Stimulated activated CD8-positive, alpha-beta memory T cell treated with anti-CD3 and anti-CD28 coated beads, Interleukin-4, amount 100 ng/mL, for 48 hours (primary cell): ENCODE measurements at regions not wholly inside any gene's neighbourhood (a gene's known extent, or its start where the extent isn't known, plus 50 kb on each side); places are given as distances from the start of the nearest gene placed in this dataset.
A peak's percentile ranks its signal among the peaks of the same experiment; 100 is the strongest.

ENCODE experiments used
- DNase-seq: peaks from one replicate; pipeline ENCODE4 v3.0.0-alpha.2; 2020

DNA sequence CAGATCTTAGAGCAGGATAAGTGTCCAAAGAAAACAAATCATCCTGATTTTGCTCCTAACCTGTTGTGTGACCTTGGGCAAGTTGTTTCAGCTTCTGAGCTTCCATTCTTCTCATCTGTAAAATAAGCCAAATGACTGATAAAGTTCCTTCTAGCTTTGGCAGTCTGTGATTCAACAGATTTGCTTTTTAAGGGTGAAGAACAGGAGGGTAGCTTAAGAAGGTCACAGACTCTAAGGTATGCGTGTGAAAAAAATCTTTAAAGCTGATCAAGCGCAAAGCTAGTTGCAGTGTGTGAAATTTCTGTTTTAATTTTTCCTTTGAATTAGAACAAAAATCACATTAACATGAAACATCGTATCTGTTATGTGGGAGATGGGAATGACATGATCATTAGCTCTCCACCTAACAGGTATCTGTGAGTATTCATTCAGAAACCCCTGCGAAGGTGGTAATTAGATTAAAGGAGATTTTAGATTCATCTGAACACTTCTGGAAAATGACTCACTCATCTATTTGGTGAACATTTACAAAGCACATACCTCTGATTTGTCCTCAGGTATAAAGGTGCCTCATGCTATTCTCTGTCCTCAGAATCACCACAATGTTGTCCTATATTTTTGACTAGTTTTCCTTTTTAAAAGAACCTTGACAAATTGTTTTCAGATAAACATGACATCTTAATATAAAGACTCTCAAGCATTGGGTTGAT is 131.9 kb upstream of the CPM start:
- DNase-seq: no peak

DNA sequence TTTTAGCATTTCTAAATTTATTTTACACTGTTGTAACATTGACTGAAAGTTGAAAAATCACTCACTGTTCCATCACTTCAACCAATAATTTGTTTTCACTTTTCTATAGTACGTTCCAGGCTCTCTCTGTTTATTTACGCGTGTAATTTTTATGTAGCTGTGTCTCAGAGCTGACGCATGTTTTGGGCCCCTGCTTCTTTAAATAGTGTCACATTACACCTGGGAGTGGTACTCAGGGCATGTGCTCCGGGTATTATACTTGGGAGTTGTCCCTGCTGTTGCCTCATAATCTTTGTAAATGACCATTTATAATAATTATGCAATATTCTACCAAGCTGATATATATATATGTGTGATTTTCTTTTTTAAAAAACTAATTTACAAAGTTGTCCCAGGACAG is 132.8 kb upstream of the CPM start:
- no peak for DNase-seq

DNA sequence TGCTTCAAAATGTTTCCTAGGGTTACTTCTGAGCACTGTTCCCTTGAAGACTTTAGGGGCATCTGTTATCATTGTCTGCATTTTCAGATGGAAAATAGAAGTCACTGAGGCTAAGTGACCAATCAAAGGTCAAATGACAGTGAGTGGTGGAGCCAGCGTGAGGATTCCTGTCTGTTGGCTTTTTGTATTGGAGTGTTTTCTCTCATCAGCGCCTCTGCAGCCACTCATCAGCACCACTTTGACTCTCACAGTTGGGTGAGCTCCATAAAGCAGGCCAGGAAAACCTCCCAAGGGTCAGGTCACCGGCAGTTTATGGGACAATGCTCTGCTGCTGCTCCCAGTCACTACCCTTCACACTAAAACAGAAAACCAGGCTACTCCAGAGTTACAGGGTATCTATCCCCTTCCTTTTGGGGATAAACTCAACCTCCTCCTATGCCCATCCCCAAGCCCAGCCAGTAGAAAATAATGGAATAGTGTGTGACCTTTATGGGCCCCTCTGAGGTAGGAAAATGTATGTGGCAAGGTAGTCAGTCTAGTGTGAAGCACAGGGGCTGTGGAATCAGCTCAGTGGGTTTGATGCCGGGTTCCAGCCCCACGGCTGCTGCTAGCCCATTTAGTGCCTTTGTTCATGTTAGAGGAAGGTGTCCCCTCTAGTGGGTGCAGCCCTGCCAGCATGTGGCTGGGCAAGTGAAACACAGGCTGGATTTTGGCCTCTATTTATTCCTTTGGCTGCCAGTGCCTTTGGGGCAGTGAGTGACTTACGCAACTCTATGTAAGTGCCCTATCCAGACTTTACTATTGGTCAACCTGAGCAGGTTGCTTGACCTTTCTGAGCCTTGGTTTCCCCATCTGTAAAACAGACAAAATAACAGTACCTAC is 133.8 kb upstream of the CPM start:
- DNase-seq: no peak

DNA sequence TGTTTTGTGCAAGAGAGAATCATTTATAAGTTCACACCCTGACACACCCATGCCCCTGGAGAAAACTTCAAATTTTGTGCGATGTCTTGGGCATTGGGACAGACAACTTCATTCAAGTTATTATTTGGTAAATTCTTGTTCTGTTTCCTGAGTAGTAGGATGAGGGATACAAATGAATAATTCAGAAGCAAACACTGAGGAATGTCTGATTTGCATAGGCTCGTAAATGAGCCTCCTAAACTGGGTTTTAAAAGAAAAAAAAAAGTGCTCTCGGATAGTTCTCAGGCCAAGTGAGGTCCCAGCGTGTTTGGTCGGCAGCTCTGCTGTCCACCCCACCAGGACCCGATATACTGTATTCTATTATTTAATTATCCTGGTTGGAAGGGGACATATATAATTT is 134.7 kb upstream of the CPM start:
- DNase-seq: no peak

DNA sequence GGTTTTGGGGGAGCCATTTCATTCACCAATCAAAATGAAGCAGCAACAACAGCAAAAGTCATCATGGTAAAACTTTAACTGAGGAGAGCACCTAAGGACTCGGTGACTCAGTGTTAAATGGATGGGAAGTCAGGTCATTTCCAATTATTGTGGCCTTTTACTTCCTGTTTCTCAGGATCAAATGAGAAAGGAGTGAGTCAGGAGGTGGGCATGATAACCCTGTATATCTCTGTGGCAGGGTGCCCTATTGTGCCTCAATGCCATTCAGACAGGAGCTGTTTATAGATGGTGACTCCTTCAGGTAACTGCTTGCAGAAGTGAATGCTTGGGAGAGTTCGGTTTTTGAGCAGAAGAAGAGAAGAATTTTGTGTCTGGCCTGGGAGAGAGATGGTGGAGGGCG is 135.5 kb upstream of the CPM start:
- no peak for DNase-seq

DNA sequence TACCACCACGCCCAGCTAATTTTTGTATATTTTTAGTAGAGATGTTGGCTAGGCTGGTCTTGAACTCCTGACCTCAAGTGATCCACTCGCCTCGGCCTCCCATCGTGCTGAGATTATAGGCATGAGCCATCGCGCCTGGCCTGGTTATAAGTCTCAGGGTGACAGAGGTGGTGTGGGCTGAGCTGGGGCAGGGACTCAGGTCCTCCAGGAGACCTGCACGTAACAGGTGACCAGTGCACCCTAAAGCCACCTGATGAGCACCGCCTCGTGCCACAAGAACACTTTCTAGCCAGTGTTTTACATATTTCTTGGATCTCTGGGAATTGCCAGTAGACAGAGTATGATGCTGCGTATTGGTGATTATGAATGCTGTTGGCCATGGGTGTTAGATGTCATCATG is 136.5 kb upstream of the CPM start:
- no peak for DNase-seq

DNA sequence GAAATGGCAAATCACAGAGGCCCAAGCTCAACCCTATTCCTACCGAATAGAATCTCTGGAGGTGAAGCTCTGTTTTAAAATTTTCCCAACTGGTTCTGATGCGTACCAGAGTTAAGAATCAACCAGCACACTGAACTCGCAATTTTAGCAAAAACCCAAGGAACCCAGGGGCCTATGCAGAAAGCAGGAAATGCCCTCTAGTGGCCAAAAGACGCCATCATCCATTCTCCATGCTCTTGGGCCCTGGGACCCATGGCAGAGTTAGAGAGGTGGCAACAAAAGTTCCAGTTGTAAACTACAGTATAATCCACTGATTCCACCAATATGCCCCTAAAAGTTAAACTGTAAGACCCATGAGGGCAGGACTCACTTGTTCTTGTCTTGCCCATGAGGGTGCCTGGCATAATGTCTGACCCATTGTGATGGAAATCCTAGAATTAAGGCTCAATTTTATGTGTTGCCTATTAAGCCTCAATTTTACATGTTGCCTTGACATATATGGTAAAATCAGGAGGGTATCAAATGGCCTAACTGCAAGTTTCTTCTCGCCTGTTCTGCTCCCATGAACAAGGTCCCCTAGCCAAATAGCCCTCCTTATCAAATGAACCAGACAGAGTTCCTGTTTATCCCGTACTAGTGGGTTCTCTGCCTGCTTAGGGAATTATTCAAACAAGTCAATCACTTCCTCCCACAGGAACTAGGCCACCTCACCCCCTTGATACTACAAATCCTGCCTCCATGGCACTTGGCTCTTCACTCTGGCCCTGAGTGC is 137.5 kb upstream of the CPM start:
- peak; percentile 79 for DNase-seq

DNA sequence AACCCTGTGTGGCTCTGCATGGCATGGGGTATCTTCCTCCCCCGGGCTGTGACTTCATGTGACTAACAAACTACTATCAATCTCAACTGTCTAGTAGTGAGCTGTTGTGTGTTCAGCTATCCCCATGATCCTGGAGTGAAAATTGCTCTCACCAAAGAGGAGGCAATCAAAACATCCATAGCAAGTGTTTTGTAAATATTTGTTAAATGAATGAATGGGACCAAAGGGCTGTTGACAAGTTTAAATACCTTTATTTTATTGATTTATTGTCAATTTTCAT is 138.1 kb upstream of the CPM start:
- no peak for DNase-seq

DNA sequence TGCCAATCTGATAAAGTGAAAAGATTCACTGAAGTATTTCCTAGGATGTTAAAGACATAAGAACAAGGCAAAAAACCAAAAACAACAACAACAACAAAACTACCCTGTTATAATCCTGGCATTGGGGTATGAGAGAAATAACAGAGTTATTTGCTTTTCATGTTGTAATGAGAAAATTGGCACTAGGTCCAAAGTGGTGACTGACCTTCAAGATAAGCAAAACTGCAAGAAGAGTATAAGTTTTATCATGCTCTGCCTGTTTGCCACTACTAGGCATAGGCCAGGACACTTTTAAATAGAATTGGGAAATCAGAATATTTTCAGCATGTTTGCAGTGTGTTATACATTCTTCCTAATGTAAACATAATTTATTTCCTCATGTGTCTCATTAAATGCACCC is 140.1 kb upstream of the CPM start:
- no peak for DNase-seq

DNA sequence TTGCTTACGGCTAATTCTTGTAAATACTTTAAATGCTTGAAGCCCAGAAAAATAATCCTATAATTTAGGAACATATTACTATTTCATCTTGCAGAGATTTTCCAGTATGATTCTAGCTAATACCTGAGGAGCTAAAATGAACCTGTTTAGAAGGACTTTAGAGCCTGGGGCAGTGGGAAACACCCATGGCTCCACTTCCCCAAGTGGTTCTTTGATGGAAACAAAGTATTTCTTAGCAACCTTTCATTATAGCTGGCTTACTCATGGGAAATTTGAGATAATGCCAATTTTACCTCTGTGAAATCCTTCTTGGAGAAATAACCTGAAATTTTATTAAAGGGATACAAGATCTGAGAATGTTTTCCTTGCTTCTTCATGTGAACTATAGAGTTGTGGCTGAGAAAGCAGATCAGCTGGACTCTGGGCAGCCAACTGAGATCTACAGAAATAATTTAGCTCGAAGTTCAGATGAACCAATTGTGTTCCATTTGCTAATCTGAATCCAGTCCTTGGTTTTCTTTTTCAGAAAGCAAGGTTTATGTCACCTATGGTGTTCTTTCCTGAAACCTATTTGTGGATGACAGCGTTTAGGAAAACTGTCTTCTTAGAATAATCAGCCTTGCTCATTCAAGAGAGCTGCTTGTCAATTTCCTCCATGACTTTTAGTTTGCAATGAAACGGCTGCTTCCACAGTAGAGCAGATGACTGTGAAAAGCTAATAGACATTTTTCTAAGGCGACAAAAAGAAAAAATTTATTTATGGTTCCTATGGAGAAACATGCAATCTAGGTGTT is 141.8 kb upstream of the CPM start:
- no peak for DNase-seq

DNA sequence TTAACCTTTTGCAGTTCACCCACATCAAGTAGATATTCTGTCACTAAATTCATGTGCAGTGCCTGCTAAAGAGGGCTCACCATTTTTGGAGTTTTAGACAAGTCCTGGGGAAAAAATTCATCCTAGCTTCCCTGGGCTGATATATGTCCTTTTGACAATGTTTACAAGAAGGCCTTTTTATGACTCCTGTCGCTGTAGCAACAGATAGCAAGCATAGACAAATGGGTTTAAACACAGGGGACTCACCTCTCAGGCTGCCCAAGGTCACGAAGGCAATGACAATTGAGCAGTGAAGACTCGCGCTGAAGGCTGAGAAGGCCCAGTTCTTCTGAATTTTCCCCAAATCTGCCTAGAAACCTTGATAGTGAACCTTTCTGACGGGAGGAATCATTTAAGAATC is 150.7 kb upstream of the CPM start:
- DNase-seq: no peak

DNA sequence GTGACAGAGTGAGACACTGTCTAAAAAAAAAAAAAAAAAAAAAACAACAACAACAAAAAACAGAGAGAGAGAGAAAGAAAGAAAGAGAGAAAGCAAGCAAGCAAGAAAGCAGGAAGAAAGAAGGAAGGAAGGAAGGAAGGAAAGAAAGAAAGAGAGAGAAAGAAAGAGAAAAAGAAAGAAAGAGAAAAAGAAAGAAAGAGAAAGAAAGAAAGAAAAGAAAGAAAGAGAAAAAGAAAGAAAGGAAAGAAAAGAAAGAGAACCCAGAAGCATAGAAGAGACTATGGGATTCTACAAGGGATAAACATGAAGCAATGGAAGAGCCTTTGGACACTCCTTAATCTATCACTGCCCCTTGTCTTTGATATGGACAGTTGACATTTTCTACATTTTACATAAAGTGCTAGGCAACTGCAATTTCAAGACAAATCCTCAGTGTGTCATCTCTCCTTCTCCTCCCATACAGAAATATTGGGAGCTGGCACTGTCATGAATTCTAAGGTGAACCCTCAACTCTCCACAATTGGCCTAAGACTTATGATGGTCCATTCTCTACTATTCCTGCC is 151.9 kb upstream of the CPM start:
- DNase-seq: no peak

DNA sequence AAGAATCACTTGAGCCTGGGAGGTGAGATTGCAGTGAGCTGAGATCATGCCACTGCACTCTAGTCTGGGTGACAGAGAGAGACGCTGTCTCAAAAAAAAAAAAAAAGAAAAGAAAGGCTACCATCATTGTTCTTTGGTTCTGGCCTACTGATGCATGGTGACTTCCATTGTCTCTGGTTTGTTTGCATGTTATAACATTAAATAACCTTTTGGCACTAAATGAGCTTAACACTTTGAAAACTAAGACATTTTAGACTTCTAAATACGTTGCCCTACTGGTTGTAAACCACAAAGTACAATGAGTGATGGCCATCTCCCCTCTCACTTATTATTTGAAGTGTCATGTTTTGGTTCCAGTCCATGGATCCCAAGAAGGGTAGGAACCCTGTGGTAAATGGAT is 152.9 kb upstream of the CPM start:
- no peak for DNase-seq

DNA sequence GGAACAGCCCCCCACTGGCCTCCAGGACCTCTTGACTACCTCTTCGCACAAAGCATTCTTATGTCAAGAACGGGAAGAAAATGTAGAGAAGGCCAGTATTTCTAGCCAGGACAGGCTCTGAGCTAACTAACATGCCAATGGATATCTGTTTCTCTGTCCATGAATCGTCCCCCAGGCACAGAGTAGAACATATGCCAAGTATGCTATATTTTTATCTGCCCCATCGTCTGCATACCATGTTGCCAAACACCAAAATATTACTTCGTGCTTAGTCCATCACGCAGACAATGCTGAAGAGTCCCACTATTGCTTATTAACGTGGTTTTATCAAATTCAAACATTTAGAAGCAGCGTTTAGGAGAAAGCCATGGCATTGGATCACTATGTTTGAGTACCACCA is 151.4 kb upstream of the CPSF6 start:
- DNase-seq: no peak

DNA sequence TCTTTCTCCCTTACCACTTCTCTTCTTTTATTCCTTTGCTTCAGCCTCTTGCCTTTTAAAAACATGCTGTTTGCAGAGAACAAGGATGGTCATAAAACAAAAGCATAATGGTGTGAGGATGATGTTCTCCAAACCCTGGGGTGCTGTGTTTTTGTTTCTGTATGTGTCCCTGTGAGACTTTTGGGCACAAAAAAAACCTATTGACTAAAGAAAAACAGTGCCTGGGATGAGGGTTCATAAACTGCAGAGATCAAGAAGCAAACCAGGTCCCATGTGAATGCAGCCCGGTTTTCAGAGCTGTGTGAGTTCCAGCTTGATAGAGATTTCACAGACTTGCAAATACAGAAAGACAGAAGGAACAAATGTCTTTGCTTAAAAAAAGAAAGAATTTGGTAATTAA is 148.6 kb upstream of the CPSF6 start:
- no peak for DNase-seq

DNA sequence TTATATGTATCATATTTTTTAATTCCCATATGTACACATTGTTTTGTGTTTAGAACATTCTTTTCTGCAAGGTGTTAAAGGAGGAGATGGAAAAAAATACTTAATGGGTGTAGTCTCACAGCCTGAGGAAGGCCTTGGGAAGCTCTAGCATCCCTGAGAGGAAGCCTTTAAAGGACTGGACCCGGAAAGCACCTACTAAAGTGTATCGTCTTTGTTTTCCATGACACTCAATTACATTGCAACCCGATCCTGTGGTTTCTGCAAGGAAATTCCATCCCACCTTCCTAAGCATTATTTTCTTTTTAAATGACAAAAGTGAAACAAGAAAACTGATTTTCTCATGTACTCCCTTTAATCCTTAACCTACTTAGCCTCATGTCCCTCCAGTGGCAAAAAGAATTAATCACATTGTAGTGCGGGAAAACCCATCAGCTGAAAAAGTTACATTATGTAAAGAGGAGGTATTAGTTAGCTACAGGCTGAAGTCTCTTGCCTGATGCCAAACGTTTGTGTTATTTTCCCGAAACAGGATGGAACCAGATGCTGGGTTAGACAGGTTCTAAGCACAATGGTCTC is 147.8 kb upstream of the CPSF6 start:
- no peak for DNase-seq

DNA sequence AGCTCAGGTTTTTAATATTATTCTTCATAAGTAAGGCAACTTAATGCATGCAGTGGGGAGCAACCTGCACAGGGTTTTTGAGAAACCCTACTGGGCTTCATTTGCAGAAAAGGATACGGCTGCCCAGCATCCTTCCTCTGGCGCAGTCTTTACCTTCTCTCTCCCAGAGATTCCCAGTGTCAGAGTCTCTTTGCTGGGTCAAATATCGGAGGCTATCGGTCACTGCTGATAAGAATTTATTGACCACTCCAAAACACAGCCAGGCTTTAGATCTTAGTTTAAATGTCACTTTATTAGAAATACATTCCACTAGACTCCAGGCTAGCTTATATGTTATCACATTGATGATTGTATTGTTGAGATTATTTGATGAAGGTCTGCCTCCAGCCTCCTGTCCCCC is 147.2 kb upstream of the CPSF6 start:
- DNase-seq: no peak

DNA sequence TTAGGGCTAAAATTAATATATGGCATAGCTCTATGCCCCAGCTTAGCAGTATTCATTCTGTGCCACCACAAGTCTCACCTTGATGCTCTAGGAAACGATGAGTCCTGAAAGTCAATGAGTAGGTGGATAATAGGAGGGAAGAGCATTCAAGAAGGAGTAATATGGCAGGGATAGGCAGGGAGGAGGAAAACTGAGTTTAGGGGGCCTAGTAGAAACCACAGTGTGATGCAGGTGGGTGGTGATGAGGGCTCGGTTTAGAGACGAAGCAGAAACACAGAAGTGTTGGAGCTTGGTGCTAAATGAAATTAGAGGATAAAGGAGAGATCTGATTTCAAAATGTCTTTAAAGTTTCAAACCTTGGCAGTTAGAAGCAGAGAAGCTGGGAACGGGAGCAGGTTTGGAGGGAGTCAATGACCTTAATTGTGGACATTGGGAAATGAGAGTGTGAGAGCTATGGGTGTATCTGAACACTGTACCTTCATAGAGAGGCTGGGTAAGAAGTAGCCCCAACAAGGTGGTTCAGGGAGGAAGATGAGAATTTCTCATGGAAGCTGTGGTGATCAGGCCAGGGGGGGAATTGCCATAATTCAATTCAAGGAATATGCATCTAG is 144.7 kb upstream of the CPSF6 start:
- DNase-seq: no peak

DNA sequence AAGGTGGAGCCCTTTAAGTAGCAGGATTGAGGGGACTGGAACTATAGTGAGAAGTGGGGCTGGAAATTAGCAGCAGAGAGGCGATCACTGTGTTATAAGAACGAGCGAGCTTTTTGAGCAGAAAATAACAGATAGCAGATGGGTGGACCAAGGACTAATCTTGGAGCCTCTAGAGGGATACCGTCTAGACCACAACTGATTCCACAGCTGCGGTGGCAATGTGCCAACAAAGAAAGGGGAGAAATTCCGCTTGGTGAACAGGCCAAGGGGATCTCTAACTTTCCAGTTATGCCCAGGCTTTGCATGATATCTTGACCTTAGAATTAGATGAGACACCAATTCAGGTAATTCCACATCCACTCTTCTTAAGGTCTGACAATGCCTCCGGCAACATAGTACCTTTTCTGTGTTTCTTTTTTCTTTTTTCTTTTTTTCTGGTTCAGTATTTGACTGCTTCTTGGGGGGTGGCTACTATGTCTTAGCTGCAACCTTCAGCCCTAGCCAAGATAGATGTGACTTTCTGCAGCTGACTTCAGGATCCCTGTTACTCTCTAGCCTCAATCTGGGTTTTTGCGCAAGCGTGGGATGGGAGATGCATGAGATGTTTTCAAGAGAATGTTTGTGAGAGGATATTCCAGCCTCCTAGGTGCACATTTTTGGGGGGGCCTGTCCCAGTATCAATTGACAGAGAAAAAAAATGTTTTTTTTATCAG is 143.4 kb upstream of the CPSF6 start:
- DNase-seq: no peak

DNA sequence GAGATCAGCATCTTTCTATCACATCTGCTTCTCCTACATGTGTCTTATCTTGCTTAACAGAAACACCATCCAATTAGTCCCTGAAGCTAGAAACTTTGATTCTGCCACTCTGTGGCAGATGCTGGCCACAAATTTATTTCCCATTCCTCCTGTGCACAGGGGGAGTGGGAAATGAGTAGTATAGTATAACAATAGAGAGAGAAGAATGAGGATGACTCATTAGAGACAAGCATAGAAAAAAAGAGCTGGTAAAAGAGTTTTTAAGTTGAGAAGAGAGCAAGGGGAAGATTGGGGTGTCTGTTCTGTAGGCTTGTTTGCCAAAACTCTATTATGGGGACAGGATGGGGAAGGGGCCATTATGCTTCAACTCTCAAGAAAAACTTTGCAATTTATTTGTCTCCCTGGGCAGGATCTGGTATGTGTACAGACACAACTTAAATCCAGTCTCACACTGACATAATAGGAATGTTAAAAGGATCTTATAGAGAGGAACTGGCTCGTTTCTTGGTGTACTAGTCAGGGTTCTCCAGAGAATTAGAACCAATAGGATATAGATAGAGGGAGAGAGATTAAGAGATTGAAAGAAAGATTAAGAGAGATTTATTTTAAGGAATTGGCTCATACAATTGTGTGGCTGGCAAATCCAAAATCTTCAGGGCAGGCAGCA is 142.6 kb upstream of the CPSF6 start:
- no peak for DNase-seq
